Endothelial cell of umbilical vein (primary cell): ENCODE measurements at regions not wholly inside any gene's neighbourhood (a gene's known extent, or its start where the extent isn't known, plus 50 kb on each side); places are given as distances from the start of the nearest gene placed in this dataset.

Source experiments
- BruUV-seq: library from RNA; stranded (reverse); fragments of 400-500 nt; replicated peaks from 2 replicates; lab custom pipeline; 2021; lab: Mats Ljungman, UMichigan
- CTCF ChIA-PET: fragments of 300-600, 350-600 bp; sonication (Branson Sonifier 250); formaldehyde crosslinking; loops from one replicate; lab custom pipeline; 2021; ENCODE audit warnings: antibody characterized with exemption, inconsistent platforms; lab: Charles Lee
- POLR2A ChIA-PET: fragments of 300-600, 350-600 bp; sonication (Branson Sonifier 250); formaldehyde crosslinking; loops from one replicate; lab custom pipeline; 2021; ENCODE audit warnings: antibody characterized with exemption, inconsistent platforms; lab: Charles Lee
- DNase-seq: peaks from one replicate; pipeline ENCODE4 v3.0.0-alpha.2; 2011; ENCODE audit warnings: low read depth, low spot score
- FAIRE-seq: peaks from 2 replicates; lab custom pipeline; 2011; peaks lifted over from hg19 to GRCh38; lab: Jason Lieb, UNC
- H2AFZ ChIP-seq: 2 replicates; pipeline ENCODE4 v1.6.0; 2012; ENCODE audit warnings: low read depth, low read length, control low read depth, inconsistent platforms
- H3K27ac ChIP-seq: 2 replicates; pipeline ENCODE4 v1.5.1; 2011; ENCODE audit warnings: low read depth, mild to moderate bottlenecking, control low read depth, low read length, moderate library complexity; ENCODE audit not compliant: insufficient read depth
- H3K27me3 ChIP-seq, 2 experiments: 2 replicates each; pipeline versions ENCODE4 v1.6.0 to v1.6.1; 2011; ENCODE audit warnings: low read length in 2 of 2, mixed read lengths in 1 of 2; ENCODE audit not compliant: control insufficient read depth in 2 of 2, insufficient read depth in 2 of 2
- H3K36me3 ChIP-seq, 2 experiments: 2 replicates in 1 of 2; 3 replicates in 1 of 2; pipeline ENCODE4 v1.5.1; 2011; ENCODE audit warnings: low read length in 2 of 2, mild to moderate bottlenecking in 1 of 2, moderate library complexity in 1 of 2; ENCODE audit not compliant: control insufficient read depth in 2 of 2, insufficient read depth in 2 of 2; ENCODE audit errors: extremely low read depth in 1 of 2
- H3K4me1 ChIP-seq: 3 replicates; pipeline ENCODE4 v1.5.1; 2011; ENCODE audit warnings: mild to moderate bottlenecking, low read length; ENCODE audit not compliant: control insufficient read depth, insufficient read depth; ENCODE audit errors: extremely low read depth
- H3K4me2 ChIP-seq: 2 replicates; pipeline ENCODE4 v1.6.1; 2011; ENCODE audit warnings: low read length, control low read depth, mixed read lengths; ENCODE audit not compliant: insufficient read depth
- H3K4me3 ChIP-seq, 3 experiments: fragments of 200-600 bp in 1 of 3; sonication (generic), shearing (Covaris generic) in 1 of 3; replicated peaks in 1 of 3; 2 replicates each; pipeline ENCODE4 v1.5.1; 2011 to 2016; ENCODE audit warnings: control low read depth in 3 of 3, low read length in 3 of 3, mild to moderate bottlenecking in 2 of 3, inconsistent platforms in 1 of 3, low read depth in 1 of 3, moderate library complexity in 1 of 3; ENCODE audit not compliant: insufficient read depth in 1 of 3
- H3K79me2 ChIP-seq: 2 replicates; pipeline ENCODE4 v1.6.0; 2012; ENCODE audit warnings: low read length, inconsistent platforms; ENCODE audit not compliant: control insufficient read depth, insufficient read depth
- H3K9ac ChIP-seq: replicated peaks from 2 replicates; pipeline ENCODE3; 2011; ENCODE audit warnings: low read length, control low read depth; ENCODE audit not compliant: insufficient read depth; ENCODE audit errors: extremely low read depth
- H3K9me1 ChIP-seq: replicated peaks from 3 replicates; pipeline ENCODE4 v1.6.0; 2011; ENCODE audit warnings: mild to moderate bottlenecking, low read length; ENCODE audit not compliant: control insufficient read depth, insufficient read depth; ENCODE audit errors: extremely low read depth
- H3K9me3 ChIP-seq: replicated peaks from 2 replicates; pipeline ENCODE4 v1.5.1; 2012; ENCODE audit warnings: low read length, inconsistent platforms; ENCODE audit not compliant: control insufficient read depth, insufficient read depth
- H4K20me1 ChIP-seq: replicated peaks from 2 replicates; pipeline ENCODE3; 2011; ENCODE audit warnings: mild to moderate bottlenecking, low read length; ENCODE audit not compliant: control insufficient read depth, insufficient read depth; ENCODE audit errors: extremely low read depth
- EZH2 ChIP-seq: IDR thresholded peaks from 2 replicates; pipeline ENCODE4 v1.6.1; 2012; ENCODE audit warnings: borderline replicate concordance, low read depth, mild to moderate bottlenecking, moderate library complexity, low read length, inconsistent platforms; ENCODE audit not compliant: severe bottlenecking
- FOS ChIP-seq: IDR thresholded peaks from 2 replicates; pipeline ENCODE4 v1.6.1; 2011; ENCODE audit warnings: mild to moderate bottlenecking, low read length, moderate library complexity, borderline replicate concordance; ENCODE audit not compliant: insufficient read depth
- GATA2 ChIP-seq: IDR thresholded peaks from 2 replicates; pipeline ENCODE4 v1.7.0; 2011; ENCODE audit warnings: low read depth, mild to moderate bottlenecking, moderate library complexity, mixed read lengths, low read length; ENCODE audit not compliant: insufficient read length, insufficient read depth
- JUN ChIP-seq: IDR thresholded peaks from 2 replicates; pipeline ENCODE4 v1.6.1; 2011; ENCODE audit warnings: borderline replicate concordance, low read depth; ENCODE audit not compliant: insufficient read length, insufficient read depth
- MYC ChIP-seq: IDR thresholded peaks from one replicate; pipeline ENCODE4 v1.6.1; 2011; ENCODE audit warnings: mild to moderate bottlenecking, low read depth, low read length
- POLR2A ChIP-seq: IDR thresholded peaks from 2 replicates; pipeline ENCODE4 v1.6.1; 2012; ENCODE audit warnings: low read depth, mild to moderate bottlenecking, control low read depth, low read length
- POLR2AphosphoS5 ChIP-seq: IDR thresholded peaks from 2 replicates; pipeline ENCODE4 v1.6.1; 2012; ENCODE audit warnings: low read depth, mild to moderate bottlenecking, control low read depth, low read length, moderate library complexity; ENCODE audit not compliant: insufficient read depth
- dilution Hi-C: fragments of 300-500 bp; cut with MboI; formaldehyde crosslinking; loops from one replicate; pipeline ENCODE4 v1.15.0; 2019; ENCODE audit warnings: low sequenced_read_pairs; ENCODE audit not compliant: extremely low pct_ligation_motif_present
- intact Hi-C: fragments of 100-400 bp; cut with micrococcal nuclease; formaldehyde crosslinking; loops from one replicate; pipeline ENCODE4 v1.10.0; 2022
- TF ChIP-seq, protein P1 (sequence below): IDR thresholded peaks from 2 replicates; pipeline ENCODE4 v1.6.1; 2011; ENCODE audit not compliant: insufficient read depth, insufficient read length
- TF ChIP-seq, protein P2 (sequence below), 2 donors: IDR thresholded peaks; 1 replicate in 1 of 2; 2 replicates in 1 of 2; pipeline ENCODE4 v1.5.1; 2011; ENCODE audit warnings: low read length in 2 of 2, mild to moderate bottlenecking in 2 of 2, moderate library complexity in 2 of 2, control low read depth in 1 of 2, inconsistent platforms in 1 of 2, low read depth in 1 of 2; ENCODE audit not compliant: insufficient read depth in 1 of 2; ENCODE audit errors: extremely low read depth in 1 of 2

DNA sequence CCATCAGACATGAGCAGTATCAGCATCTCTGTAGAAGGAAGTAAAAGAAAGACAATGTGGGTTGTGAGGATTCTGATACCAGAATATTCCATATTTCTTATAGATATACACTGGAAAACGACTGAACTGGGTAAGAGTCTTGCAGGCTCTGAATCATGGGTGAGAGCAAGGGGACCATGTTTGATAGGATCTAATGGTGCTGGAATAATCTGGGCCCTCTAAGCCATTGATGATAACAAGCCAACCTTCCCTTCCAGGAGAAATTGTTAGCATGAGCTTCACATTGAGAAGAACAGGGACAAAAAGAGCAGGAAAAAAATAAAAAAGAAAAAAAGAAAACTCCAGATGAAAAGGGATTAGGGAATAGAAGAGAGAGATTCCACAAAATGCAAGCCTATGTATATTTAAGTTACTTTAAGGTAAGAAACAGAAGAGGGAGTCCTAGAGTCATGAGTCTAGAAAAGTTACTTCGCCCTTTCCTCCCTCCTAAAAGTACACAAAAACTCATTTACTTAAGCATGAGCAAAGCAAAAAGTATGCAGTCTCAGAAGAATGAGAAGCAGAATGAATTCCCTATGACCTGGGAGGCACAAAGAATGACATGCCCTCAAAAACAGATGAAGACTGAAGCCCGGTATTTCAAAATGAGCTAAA lies 181.9 kb downstream of the TMEM26 start:
- H3K79me2 ChIP-seq: no peaks in the 10 kb centered on the region
- no peak for TF ChIP-seq EZH2
- no peak for TF ChIP-seq POLR2A
- TF ChIP-seq MYC: no peak
- no peak for TF ChIP-seq JUN
- TF ChIP-seq POLR2AphosphoS5: no peak
- no peak for TF ChIP-seq GATA2
- no peak for TF ChIP-seq FOS
- TF ChIP-seq, protein P1, sequence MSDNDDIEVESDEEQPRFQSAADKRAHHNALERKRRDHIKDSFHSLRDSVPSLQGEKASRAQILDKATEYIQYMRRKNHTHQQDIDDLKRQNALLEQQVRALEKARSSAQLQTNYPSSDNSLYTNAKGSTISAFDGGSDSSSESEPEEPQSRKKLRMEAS: no peak
- TF ChIP-seq, protein P2, sequence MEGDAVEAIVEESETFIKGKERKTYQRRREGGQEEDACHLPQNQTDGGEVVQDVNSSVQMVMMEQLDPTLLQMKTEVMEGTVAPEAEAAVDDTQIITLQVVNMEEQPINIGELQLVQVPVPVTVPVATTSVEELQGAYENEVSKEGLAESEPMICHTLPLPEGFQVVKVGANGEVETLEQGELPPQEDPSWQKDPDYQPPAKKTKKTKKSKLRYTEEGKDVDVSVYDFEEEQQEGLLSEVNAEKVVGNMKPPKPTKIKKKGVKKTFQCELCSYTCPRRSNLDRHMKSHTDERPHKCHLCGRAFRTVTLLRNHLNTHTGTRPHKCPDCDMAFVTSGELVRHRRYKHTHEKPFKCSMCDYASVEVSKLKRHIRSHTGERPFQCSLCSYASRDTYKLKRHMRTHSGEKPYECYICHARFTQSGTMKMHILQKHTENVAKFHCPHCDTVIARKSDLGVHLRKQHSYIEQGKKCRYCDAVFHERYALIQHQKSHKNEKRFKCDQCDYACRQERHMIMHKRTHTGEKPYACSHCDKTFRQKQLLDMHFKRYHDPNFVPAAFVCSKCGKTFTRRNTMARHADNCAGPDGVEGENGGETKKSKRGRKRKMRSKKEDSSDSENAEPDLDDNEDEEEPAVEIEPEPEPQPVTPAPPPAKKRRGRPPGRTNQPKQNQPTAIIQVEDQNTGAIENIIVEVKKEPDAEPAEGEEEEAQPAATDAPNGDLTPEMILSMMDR (IDR thresholded peaks at IDR 0.05; ENCODE audit: extremely low read depth in 1 of 2, insufficient read depth in 1 of 2, low read depth in 1 of 2, low read length in 2 of 2): no peak
- dilution Hi-C loops (no loop called here), intact Hi-C loops (no loop called here)
- H3K9me3 ChIP-seq: no peaks in the 10 kb centered on the region
- no peaks in the 10 kb centered on the region for H3K36me3 ChIP-seq
- H2AFZ ChIP-seq: no peak overlapping the region
- H3K4me2 ChIP-seq: no peak overlapping the region
- CTCF ChIA-PET: interaction anchor here (0.6 to 1.5 kb wide), 13 partner anchors 13 to 626 kb away, joined by 3 to 14 read pairs (median 3); no protein-coding TSS in a partner anchor
- H3K9me1 ChIP-seq: no peaks in the 10 kb centered on the region
- no peak overlapping the region for H3K27ac ChIP-seq
- no peaks in the 10 kb centered on the region for H3K4me1 ChIP-seq
- FAIRE-seq: no peak
- POLR2A ChIA-PET: no interaction called here
- no TSS peak for BruUV-seq
- no peaks in the 10 kb centered on the region for H4K20me1 ChIP-seq
- no peak overlapping the region for H3K4me3 ChIP-seq
- H3K9ac ChIP-seq: no peak overlapping the region
- DNase-seq: peak; percentile 15
- no peaks in the 10 kb centered on the region for H3K27me3 ChIP-seq
